ENCODE measurements at regions not wholly inside any gene's neighbourhood (a gene's known extent, or its start where the extent isn't known, plus 50 kb on each side); places are given as distances from the start of the nearest gene placed in this dataset.
"Not testable (repeated sequence)": the region's sequence is repeated elsewhere in the genome, so short reads cannot be mapped to it uniquely, and the experiment has no call there.

DNA sequence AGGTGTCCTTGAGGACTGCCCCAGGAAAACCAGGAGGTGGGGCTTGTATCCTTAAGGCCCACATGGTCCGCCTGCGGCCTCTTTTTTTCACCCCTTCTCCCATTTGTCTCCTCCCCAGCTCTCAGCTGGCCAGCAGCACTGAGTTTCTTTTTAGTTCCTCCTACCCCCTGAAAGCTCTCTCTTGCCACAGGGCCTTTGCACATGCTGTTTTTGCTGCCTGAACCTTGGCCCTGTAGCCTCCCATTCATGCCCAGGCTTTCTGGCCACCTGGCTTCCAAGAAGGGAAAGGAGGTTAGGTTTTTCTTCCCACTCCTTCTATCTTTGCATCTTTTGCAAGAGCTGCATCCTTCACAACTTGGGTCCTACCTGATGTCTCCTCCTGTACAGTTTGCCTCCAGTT lies 358.1 kb downstream of the VRK1 start:
- no peak for DNase-seq

DNA sequence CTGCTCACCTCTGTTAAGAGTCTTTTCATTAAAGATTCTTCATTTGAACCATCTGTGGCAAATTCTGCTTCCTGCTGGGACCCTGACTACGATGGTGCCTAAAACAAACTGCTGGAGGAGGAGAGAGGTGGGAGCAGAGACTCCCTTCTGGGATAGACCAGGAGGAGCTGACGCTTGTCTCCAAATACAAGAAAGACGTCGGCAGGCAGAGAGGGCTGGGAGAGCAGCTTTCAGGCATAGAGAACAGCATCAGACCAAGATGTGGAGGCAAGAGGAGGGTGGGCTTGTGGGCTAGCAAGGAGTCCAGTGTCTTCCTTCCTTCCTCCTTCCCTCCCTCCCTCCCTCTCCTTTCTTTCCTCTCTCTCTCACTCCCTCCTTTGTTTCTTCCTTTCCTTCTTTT lies 358.6 kb downstream of the VRK1 start:
- no peak for DNase-seq

DNA sequence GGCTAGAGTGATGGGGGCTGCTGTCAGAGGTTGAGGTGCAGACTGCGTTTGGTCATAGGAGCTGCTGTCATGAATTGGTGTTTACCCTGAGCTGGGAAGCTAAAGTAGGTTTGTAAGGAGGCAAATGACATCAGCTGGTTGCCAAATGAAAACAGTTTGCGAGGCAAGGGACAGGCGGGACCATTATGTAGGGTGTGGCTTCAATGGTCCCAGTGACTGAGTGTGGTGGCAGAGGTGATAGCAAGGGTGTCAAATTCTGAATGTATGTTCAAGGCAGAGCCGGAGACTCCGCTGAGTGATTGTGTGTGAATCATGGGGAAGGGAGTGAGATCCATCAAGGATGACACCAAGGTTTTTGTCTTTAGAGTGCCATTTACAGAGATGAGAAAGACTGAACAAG lies 359.5 kb downstream of the VRK1 start:
- DNase-seq: no peak

DNA sequence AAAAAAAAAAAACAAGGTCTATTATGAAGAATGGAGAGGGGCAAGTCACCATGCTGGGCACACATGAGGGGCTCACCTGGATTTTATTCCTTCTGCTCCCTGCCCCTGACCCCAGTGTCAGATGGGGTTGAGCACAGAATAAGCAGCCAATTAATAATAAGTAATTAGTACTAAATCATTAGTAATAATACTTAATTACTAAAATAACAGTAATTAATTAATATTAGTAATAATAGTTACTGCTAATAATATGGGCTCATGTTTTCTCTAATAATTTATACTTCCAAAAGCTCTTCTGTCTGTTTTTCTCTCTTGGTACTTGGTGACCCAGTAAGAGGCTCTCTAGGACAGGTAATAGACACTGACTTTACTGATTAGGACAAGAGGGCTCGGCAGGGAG lies 360.9 kb downstream of the VRK1 start:
- no peak for DNase-seq

DNA sequence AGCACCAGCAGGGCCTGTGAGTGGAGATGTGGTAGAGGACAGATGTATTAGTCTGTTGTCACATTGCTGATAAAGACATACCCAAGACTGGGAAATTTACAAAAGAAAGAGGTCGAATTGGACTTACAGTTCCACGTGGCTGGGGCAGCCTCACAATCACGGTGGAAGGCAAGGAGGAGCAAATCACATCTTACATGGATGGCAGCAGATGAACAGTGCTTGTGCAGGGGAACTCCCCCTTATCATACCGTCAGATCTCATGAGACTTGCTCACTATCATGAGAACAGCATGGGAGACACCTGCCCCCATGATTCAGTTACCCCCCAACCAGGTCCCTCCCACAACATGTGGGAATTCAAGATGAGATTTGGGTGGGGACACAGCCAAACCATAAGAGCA lies 361.9 kb downstream of the VRK1 start:
- no peak for DNase-seq

DNA sequence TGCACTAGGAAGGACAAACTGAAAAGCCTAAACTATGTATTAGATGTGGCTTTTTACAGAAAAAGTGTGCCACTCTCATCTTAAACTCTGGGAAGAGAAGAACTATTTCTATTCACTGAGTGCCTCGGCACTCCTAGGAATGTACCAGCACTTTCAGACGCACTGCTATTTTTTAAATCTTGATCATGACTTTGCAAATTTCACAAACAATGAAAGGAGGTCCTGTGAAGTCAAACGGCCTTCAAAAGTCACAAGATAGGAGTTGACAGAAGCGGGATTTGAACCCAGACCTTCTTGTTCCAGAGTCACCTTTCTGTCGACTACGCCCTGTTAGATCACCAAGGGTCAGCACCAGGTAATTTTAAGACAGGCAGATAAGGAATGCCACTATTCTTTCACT lies 365.4 kb downstream of the VRK1 start:
- DNase-seq: no peak

DNA sequence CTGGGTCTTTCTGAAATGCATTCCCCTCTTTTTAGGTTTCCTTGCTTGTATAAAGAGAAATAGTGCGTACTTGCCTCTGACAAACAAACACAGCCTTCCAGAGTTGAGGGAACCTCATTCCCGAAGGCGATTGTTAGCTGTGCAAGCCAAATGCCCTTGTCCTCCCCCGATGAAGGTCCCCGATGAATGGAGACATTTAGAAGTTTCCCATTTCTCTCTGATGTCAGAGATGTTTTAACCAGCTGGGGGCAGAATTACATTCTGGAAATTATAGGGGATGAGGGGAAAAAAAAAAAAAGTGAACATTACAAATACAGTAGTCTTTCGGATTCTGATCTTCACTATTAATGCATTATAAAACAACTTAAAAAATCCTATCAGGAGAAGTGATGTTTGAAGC lies 366.8 kb downstream of the VRK1 start:
- no peak for DNase-seq

DNA sequence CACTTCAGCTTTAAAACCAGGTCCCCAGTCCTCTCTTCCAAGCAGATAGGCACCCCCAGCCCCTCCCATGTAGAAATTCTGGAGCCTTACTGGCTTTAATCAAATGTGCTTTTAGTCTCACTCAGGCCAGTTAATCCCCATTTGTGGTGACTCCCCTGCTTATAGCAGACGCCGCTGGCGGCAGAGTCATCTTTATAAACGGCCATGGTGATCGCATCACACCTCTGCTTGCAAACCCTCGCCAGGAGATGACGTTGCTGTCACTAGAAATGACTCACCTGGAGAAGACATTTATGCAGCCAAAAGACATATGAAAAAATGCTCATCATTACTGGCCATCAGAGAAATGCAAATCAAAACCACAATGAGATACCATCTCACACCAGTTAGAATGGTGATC lies 369.3 kb downstream of the VRK1 start:
- no peak for DNase-seq

DNA sequence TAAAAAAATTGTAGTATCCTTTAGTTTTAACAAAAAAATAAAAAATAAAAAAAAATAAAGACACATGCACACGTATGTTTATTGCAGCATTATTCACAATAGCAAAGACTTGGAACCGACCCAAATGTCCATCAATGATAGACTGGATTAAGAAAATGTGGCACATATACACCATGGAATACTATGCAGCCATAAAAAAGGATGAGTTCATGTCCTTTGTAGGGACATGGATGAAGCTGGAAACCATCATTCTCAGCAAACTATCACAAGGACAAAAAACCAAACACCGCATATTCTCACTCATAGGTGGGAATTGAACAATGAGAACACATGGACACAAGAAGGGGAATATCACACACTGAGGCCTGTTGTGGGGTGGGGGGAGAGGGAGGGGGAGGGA lies 370.4 kb downstream of the VRK1 start:
- DNase-seq: not testable (repeated sequence)

DNA sequence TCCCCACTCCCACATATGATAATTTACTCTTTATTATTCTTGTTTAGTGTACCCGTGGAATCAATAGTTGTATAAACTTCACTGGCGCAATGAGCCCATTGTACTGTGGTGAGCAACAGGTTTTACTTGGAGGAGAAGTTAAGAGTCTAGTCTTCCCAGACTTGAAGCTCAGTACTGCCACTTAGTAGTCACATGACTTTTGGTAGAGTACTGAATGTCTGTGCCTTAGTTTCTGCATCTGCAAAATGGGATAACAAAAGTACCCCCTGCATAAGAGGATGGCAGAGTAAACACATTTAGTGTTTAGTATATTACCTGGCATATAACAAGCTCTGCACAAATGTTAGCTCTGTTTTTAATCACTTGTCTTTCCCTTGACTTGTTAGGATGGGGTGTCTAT lies 375.5 kb downstream of the VRK1 start:
- no peak for DNase-seq

DNA sequence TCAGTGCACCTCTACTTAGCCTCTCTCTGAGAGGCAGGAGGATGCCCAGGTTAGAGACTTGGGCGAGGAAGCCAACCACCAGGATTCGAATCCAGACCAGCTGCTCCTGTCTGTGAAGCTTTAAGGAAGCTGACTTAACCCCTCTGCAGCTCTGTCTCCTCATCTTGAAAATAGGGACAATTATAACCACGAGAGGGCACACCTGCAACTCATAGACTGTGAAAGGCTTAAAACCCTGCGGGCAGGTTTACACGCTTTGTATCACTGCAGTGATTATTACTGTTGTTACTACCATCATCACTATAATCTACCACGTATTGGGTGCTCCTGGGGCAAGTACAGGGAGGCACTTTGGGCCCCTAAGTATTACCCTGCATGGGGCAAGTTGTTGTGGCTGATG lies 379.8 kb downstream of the VRK1 start:
- DNase-seq: no peak

DNA sequence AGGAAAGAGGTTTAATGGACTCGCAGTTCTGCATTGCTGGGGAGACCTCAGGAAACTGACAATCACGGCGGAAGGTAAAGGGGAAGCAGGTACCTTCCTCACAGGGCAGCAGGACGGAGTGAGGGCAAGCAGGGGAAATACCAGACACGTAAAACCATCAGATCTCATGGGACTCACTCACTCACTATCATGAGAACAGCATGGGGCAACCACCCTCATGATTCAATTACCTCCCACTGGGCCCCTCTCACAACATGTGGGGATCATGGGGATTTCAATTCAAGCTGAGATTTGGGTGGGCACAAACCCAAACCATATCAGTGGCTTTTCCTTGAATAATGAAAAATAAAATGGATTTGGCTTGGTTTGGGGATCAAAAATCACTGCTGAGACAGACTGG lies 380.5 kb downstream of the VRK1 start:
- no peak for DNase-seq

DNA sequence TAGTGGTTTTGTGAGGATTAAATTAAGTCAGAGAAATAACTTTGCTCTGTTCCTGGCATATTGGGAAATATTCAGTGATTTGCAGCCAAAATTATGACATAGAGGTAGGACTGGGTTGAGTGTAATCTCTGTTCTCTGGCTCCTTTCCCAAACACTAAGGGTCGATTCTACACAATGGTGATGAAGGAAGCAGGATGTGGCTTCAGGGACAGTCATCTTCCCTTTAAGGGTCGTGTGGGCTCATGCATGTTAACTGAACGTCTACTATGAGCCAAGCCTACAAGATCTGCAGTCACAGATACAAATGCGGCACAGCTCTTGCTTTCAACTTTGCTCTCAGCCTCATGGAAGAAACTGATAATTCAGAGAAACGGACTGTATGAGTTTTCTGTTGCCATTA lies 381.6 kb downstream of the VRK1 start:
- DNase-seq: no peak

DNA sequence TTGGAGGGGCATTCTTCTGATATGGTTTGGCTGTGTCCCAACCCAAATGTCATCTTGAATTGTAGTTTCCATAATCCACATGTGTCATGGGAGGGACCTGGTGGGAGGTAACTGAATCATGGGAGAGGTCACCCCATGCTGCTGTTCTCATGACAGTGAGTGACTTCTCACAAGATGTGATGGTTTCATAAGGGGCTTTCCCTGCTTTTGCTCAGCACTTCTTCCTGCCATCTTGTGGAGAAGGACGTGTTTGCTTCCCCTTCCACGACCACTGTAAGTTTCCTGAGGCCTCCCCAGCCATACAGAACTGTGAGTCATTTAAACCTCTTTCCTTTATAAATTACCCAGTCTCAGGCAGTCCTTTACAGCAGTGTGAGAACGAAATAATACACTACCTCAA lies 382.4 kb downstream of the VRK1 start:
- DNase-seq: peak; percentile 35

DNA sequence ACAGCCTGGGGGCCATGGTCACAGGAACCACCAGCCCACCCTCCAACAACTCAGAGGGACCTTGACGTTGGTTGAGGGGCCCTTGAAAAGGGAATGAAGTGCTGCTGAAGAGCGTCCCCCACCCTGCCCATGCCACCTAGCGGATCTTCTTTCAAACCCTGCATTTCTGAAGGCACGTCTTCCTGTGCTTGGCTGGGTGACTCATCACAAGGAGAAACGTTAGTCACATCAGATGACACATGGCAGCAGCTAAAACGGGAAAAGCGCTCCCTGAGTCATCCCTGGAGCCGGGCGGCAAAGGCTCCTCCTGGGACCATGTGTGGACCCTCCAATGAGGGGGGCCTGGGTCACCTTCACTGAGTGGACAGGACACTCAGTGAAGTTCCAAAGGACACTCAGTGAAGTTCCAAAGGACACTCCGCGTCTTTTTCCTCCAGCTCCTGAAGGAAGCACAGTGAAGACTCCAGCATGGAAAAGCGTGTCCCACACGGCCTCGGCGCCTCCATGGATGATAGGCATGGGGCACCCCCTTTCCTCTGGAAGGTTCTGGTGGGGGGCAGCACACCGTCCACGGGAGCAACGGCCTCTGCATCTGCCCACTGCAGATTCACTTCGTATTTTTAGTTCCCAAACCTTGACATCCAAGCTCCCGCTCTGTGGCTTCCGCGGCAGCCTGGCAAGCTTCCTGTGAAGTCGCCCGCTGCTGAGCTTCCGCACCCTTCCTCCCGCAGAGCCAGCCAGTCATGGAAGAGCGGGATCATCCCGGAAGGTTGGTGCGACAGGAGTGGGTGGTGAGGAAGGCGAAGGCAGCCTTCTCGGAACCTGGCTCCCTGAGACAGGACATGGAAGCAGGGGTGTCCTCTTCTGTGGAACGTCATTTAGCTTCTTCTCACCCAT lies 383.4 kb downstream of the VRK1 start:
- DNase-seq: no peak

DNA sequence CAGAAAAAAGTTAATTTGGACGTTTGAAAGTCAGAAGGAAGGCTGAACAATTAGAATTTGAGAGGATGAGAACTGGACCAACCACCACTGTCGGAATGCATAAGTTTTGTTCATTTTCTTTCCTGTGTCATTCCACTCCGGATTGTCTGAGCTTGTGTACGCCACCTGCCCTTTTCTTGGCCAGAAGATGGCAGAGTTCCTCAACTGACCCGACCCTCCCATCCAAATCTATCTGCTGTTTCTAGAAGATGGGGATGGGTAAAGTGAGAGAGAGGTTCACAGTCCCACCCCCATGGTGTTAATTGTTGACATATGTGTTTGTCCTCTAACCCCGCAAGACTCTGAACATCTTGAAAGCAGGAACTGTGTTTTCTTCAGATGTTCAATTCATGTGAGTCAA lies 388.0 kb downstream of the VRK1 start:
- no peak for DNase-seq

DNA sequence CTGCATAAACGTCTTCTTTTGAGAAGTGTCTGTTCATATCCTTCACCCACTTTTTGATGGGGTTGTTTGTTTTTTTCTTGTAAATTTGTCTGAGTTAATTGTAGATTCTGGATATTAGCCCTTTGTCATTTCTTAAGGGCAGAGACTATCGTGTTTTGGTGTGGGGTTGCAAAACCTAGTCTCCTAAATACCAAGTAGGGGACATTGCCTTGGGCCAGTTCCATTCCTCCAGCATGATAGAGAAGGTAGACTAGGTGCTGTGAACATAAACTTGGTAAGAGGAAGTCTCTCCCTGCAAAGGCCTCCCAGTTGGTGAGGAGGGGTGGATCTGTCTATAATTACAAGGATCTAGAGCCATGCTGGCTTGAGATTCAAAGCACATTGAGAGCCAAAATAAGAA lies 390.7 kb downstream of the VRK1 start:
- DNase-seq: no peak

DNA sequence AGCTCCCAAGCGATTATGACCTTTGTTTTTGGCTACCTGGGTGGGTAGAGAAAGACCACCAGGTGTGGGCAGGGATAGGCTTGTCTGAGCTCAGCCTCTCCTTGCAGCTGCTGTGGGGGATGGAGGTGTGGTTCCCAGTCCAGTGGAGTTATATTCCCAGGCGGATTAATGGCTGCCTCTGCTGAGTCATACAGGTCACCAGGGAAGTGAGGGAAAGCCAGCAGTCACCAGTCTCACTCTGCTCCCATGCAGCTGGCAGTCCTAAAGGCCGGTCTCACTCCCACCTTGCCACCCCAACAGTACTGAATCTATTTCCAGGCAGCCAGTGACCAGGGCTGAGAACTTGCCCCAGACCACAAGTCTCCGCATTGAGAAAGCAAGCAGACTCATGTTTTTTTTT lies 399.2 kb downstream of the VRK1 start:
- DNase-seq: no peak

DNA sequence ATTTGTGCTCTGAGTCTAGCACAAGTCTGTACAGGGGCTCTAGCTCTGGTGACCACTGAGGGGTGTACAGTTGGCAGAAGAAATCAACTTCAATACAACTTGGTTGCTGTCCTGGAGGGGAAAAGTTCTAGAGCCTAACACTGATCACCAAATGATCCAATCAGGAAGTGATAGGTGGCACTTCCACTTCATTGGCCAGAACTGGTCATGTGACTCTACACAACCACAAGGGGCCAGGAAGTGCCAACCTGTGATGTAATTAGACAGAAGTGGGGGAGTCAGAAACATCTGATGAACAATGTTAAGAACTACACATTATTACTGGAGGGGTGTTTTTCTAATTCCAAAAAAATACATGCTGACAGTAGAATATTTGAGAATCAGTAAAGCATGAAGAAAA lies 401.6 kb downstream of the VRK1 start:
- no peak for DNase-seq

DNA sequence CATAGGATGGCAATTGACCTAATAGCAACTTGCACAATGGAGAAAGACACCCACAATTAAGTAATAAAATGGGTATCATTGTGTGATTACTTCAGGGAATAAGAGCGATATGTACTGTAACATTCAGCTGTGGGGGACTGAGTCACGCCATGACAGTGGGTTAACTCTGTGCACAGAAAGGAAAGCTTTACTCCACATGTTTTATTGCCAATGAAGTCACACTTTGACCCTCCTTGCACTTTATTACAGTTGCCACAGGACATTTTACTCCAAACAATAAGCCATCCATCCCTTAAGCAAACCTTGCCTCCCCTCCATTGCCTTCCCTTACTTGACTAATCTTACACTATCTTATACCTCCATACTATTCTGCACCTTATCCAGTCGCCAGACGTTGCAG lies 403.1 kb downstream of the VRK1 start:
- no peak for DNase-seq

DNA sequence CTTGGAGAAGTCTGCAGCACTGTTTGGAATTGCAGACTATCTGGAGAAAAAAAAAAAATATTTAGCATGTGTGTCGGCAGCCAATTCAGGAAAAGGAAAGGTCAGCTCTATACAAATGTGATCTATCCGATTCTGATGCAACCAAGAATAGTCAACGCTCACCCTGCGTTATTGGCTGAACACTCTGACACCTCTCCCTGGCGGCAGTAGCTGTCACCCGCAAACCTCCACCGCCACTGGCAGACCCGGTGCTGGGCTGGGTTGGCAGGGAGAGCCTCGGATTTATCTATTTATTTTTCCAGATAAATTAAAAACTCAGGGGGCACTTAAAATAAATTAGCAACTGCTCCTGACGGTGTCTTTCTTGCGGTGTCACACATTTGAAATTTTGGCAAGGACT lies 409.7 kb downstream of the VRK1 start:
- DNase-seq: no peak

DNA sequence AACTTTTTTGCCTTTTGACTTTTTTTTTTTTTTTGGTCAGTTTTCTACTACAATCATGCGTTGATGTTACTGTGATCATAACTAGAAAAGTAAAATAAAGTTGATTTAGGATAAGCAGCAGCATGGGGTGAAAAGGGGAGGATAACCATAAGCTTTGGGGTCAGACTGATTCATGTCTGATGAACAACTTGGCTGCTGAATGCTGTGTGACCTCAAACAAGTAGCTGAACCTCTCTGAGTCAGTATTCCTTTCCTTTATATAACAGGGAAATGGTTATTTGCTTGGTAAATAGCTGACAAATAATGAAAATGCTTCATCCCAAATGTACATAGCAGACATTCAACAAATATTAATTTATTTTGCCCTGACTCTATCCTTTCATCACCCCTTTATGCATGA lies 413.0 kb downstream of the VRK1 start:
- no peak for DNase-seq

DNA sequence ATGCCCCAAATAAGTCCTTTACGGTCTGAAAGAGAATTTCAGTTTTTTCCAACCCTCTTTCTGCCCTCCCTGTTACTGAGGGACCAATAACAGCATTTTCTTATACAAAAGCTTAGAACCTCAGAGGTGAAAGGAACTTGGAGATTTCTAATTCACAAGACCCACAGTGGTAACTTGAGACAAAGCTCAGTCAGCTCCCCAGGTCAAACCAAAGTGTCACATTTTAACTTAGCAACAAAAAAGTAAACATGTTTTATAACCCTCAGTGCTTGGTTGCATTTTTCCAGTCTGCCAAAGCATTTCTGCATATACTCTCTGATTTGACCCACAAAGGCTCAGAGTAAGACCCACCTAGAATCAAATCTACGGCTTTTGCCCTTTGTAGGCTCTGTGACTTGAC lies 415.2 kb downstream of the VRK1 start:
- no peak for DNase-seq

DNA sequence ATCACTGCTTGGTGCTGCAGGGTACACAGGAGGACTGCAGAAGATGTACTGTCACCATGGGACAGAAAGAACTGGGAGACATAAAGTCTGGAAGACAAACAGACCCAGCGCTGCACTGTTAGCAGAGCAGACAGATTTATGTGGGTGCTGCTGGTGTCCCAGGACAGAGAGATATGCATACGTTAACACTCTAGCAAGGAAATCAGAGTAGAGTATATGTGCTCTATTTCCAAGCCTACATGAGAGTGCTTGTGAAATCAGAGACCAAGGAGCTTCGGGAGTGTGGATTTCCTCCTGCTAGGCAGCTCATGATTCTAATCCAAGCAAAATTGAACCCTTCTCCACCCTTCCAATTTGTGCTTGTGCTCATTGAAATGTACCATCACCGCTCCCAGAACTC lies 416.5 kb downstream of the VRK1 start:
- DNase-seq: no peak

DNA sequence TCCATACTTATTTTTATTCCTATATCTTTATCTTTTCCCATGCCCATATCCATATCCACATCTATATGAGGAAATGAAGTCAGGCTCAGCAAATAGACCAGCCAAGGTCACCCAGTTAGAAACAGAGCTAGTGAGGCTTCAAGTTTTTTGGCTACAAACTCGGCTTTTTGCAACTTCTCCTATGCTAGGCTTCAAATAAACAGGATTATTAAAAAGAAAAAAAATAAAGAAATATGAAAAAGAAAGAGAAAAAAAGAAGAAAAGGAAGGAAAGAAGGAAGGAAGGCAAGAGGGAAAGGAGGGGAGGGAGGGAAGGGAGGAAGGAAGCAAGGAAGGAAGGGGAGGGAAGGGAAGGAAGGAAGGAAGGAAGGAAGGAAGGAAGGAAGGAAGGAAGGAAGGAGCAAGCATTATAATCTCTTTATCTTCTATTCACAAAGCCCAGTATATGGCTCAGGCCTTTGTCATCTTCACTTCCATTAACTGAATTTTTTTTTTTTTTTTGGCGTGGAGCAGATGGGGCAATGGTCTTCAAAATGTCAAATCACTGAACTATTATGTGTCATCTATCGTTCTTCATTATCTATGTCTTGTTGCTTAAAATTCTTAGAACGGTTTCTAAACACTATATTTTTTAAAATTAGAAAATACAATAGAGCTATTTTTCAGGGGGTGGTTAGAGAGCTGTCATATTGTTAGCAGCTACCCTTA lies 418.2 kb downstream of the VRK1 start:
- DNase-seq: no peak
